CD4-positive, alpha-beta T cell treated with Interferon gamma for 1 hour (primary cell): ENCODE measurements at regions not wholly inside any gene's neighbourhood (a gene's known extent, or its start where the extent isn't known, plus 50 kb on each side); places are given as distances from the start of the nearest gene placed in this dataset.
"Not testable (repeated sequence)": the region's sequence is repeated elsewhere in the genome, so short reads cannot be mapped to it uniquely, and the experiment has no call there.

ENCODE experiments used
- DNase-seq: peaks from one replicate; pipeline ENCODE4 v3.0.0-alpha.2; 2020

GRCh38 chr19:28333909-28334308, 879.0 kb downstream of the UQCRFS1 start:
- no peak for DNase-seq

- no peak for DNase-seq
These were observed 880.1 kb downstream of the UQCRFS1 start for GRCh38 chr19:28332886-28333285.

GRCh38 chr19:28332351-28332750, 880.6 kb downstream of the UQCRFS1 start:
- DNase-seq: no peak

- no peak for DNase-seq
These were observed 881.4 kb downstream of the UQCRFS1 start for GRCh38 chr19:28331596-28331995.

GRCh38 chr19:28330831-28331230, 882.1 kb downstream of the UQCRFS1 start:
- no peak for DNase-seq

GRCh38 chr19:28329429-28329828, 883.5 kb downstream of the UQCRFS1 start:
- no peak for DNase-seq

- DNase-seq: no peak
These were observed 885.0 kb downstream of the UQCRFS1 start for GRCh38 chr19:28327905-28328304.

- DNase-seq: no peak
These were observed 886.2 kb downstream of the UQCRFS1 start for GRCh38 chr19:28326746-28327145.

- no peak for DNase-seq
These were observed 888.5 kb downstream of the UQCRFS1 start for GRCh38 chr19:28324275-28325060.

GRCh38 chr19:28322945-28323344, 890.0 kb downstream of the UQCRFS1 start:
- DNase-seq: no peak

- DNase-seq: no peak
These were observed 890.5 kb downstream of the UQCRFS1 start for GRCh38 chr19:28322491-28322890.

- DNase-seq: no peak
These were observed 893.0 kb downstream of the UQCRFS1 start for GRCh38 chr19:28319918-28320317.

- DNase-seq: no peak
These were observed 893.7 kb downstream of the UQCRFS1 start for GRCh38 chr19:28319227-28319626.

- DNase-seq: no peak
These were observed 894.3 kb downstream of the UQCRFS1 start for GRCh38 chr19:28318469-28319179.

GRCh38 chr19:28316464-28316863, 896.5 kb downstream of the UQCRFS1 start:
- no peak for DNase-seq

- no peak for DNase-seq
These were observed 898.2 kb downstream of the UQCRFS1 start for GRCh38 chr19:28314756-28315155.

- no peak for DNase-seq
These were observed 898.7 kb downstream of the UQCRFS1 start for GRCh38 chr19:28314287-28314686.

GRCh38 chr19:28313633-28314032, 899.3 kb downstream of the UQCRFS1 start:
- no peak for DNase-seq

GRCh38 chr19:28312269-28312668, 900.7 kb downstream of the UQCRFS1 start:
- no peak for DNase-seq

- DNase-seq: not testable (repeated sequence)
These were observed 902.1 kb downstream of the UQCRFS1 start for GRCh38 chr19:28310829-28311228.

- no peak for DNase-seq
These were observed 903.9 kb downstream of the UQCRFS1 start for GRCh38 chr19:28309070-28309469.

- no peak for DNase-seq
These were observed 905.0 kb downstream of the UQCRFS1 start for GRCh38 chr19:28307963-28308362.

- DNase-seq: no peak
These were observed 905.5 kb downstream of the UQCRFS1 start for GRCh38 chr19:28307487-28307886.

- no peak for DNase-seq
These were observed 907.4 kb downstream of the UQCRFS1 start for GRCh38 chr19:28305513-28305912.
